CD14-positive monocyte (primary cell): ENCODE measurements at regions not wholly inside any gene's neighbourhood (a gene's known extent, or its start where the extent isn't known, plus 50 kb on each side); places are given as distances from the start of the nearest gene placed in this dataset.

Source experiments
- DNase-seq, 3 donors: peaks; one replicate each; pipeline ENCODE4 v3.0.0-alpha.2; 2011 to 2022
- H2AFZ ChIP-seq: 2 replicates; pipeline ENCODE4 v1.6.0; 2012; ENCODE audit warnings: mild to moderate bottlenecking, low read depth, low read length, inconsistent platforms; ENCODE audit not compliant: insufficient read depth, poor library complexity, severe bottlenecking
- H3K27ac ChIP-seq, 2 donors: 1 replicate in 1 of 2; 2 replicates in 1 of 2; pipeline ENCODE4 v1.5.1; 2012 to 2013; ENCODE audit warnings: low read length in 2 of 2, control low read depth in 1 of 2, inconsistent platforms in 1 of 2, low read depth in 1 of 2, mild to moderate bottlenecking in 1 of 2
- H3K27me3 ChIP-seq, 2 donors: one replicate each; pipeline versions ENCODE4 v1.6.0 to v1.6.1; 2011 to 2013; ENCODE audit warnings: low read length in 2 of 2; ENCODE audit not compliant: control insufficient read depth in 2 of 2, insufficient read depth in 2 of 2
- H3K36me3 ChIP-seq, 2 donors: replicated peaks in 1 of 2; 1 replicate in 1 of 2; 2 replicates in 1 of 2; pipeline versions ENCODE4 v1.5.1 to v1.6.1; 2012 to 2013; ENCODE audit warnings: low read length in 2 of 2, control low read depth in 1 of 2, inconsistent platforms in 1 of 2, mild to moderate bottlenecking in 1 of 2; ENCODE audit not compliant: insufficient read depth in 2 of 2, control insufficient read depth in 1 of 2
- H3K4me1 ChIP-seq, 2 donors: 1 replicate in 1 of 2; 2 replicates in 1 of 2; pipeline versions ENCODE4 v1.5.1 to v1.6.1; 2012 to 2013; ENCODE audit warnings: low read length in 2 of 2, control low read depth in 1 of 2, inconsistent platforms in 1 of 2, mild to moderate bottlenecking in 1 of 2, moderate library complexity in 1 of 2; ENCODE audit not compliant: insufficient read depth in 2 of 2, control insufficient read depth in 1 of 2
- H3K4me2 ChIP-seq: replicated peaks from 2 replicates; pipeline ENCODE3; 2012; ENCODE audit warnings: low read length, moderate library complexity, mild to moderate bottlenecking; ENCODE audit not compliant: poor library complexity, severe bottlenecking; ENCODE audit errors: extremely low read depth
- H3K4me3 ChIP-seq, 3 experiments: fragments of 200-600 bp in 1 of 3; sonication (generic) in 1 of 3; replicated peaks in 1 of 3; 1 replicate in 2 of 3; 2 replicates in 1 of 3; pipeline ENCODE4 v1.5.1; 2011 to 2013; ENCODE audit warnings: low read length in 3 of 3, mild to moderate bottlenecking in 3 of 3, control low read depth in 2 of 3, low read depth in 2 of 3, inconsistent platforms in 1 of 3, moderate library complexity in 1 of 3
- H3K79me2 ChIP-seq: 2 replicates; pipeline ENCODE4 v1.6.0; 2012; ENCODE audit warnings: mild to moderate bottlenecking, control low read depth, inconsistent platforms, low read length, moderate library complexity; ENCODE audit not compliant: insufficient read depth
- H3K9ac ChIP-seq: 2 replicates; pipeline ENCODE4 v1.6.0; 2017; ENCODE audit warnings: low read length, mild to moderate bottlenecking; ENCODE audit not compliant: insufficient read depth, poor library complexity, severe bottlenecking
- H3K9me3 ChIP-seq, 2 donors: replicated peaks in 1 of 2; 1 replicate in 1 of 2; 2 replicates in 1 of 2; pipeline versions ENCODE4 v1.5.1 to v1.6.1; 2012 to 2013; ENCODE audit warnings: low read length in 2 of 2, control low read depth in 1 of 2; ENCODE audit not compliant: control insufficient read depth in 1 of 2, insufficient read depth in 1 of 2
- H4K20me1 ChIP-seq: 2 replicates; pipeline ENCODE4 v1.6.0; 2012; ENCODE audit warnings: mild to moderate bottlenecking, low read length, control low read depth, moderate library complexity; ENCODE audit not compliant: insufficient read depth
- H3K27ac Mint-ChIP-seq, 7 donors: one replicate each; pipeline ENCODE4 v1.8.0; 2020; ENCODE audit warnings: mild to moderate bottlenecking in 7 of 7, mixed read lengths in 7 of 7, moderate library complexity in 6 of 7, inconsistent platforms in 2 of 7
- H3K27me3 Mint-ChIP-seq, 3 donors: one replicate each; pipeline ENCODE4 v1.8.0; 2021 to 2022; ENCODE audit warnings: low read depth in 3 of 3, mild to moderate bottlenecking in 3 of 3, mixed read lengths in 3 of 3, moderate library complexity in 3 of 3, inconsistent platforms in 1 of 3
- H3K36me3 Mint-ChIP-seq, 2 donors: one replicate each; pipeline ENCODE4 v1.8.0; 2020; ENCODE audit warnings: mixed read lengths in 2 of 2, inconsistent platforms in 1 of 2, mild to moderate bottlenecking in 1 of 2
- H3K4me1 Mint-ChIP-seq: one replicate; pipeline ENCODE4 v1.8.0; 2020; ENCODE audit warnings: mild to moderate bottlenecking, mixed read lengths
- H3K4me3 Mint-ChIP-seq, 2 donors: one replicate each; pipeline ENCODE4 v1.8.0; 2020; ENCODE audit warnings: mild to moderate bottlenecking in 2 of 2, mixed read lengths in 2 of 2, moderate library complexity in 1 of 2
- H3K9me3 Mint-ChIP-seq, 7 donors: one replicate each; pipeline ENCODE4 v1.8.0; 2020 to 2022; ENCODE audit warnings: mixed read lengths in 7 of 7, mild to moderate bottlenecking in 6 of 7, moderate library complexity in 6 of 7, inconsistent platforms in 2 of 7
- WGBS: methylation state at CpG from one replicate; pipeline ENCODE4 v1.1.5; 2013; ENCODE audit warnings: missing lambda C conversion rate; ENCODE audit not compliant: insufficient coverage; 5-methylcytosine and 5-hydroxymethylcytosine counted together
- intact Hi-C, 2 donors: fragments of 100-400 bp; cut with micrococcal nuclease; formaldehyde crosslinking; loops; one replicate each; pipeline versions ENCODE4 v1.15.0 to v1.15.1; 2023
- TF ChIP-seq, protein P1 (sequence below): fragments of 200-600 bp; IDR thresholded peaks from one replicate; pipeline ENCODE4 v1.8.0; 2022; ENCODE audit warnings: antibody characterized with exemption, mild to moderate bottlenecking

DNA sequence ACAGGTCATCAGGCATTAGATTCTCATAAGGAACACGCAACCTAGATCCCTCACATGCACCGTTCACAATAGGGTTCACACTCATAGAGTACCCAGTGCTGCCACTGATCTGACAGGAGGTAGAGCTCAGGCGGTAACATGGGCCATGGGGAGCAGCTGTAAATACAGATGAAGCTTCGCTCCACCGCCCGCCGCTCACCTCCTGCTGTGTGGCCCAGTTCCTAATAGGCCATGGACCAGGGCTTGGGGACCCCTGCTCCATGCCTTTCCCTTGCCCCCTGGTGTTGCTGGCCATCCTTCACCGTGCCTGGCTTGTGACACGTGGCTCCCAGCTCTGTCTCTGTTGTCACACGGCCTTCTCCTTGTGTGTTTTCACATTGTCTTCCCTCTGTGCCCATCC lies 171.1 kb upstream of the JARID2 start:
- Histone ChIP-seq H3K36me3 (no peaks in the 10 kb centered on the region), H3K4me2 (no peak overlapping the region), H3K27me3 (no peaks in the 10 kb centered on the region), H4K20me1 (no peaks in the 10 kb centered on the region), H2AFZ (no peak overlapping the region), H3K79me2 (no peaks in the 10 kb centered on the region), H3K9ac (no peak overlapping the region), H3K4me3 (no peak overlapping the region), H3K9me3 (peaks cover 0 to 4% of the 10 kb centered on the region in 2 donors), H3K27ac (no peak overlapping the region), H3K4me1 (peaks cover 2 to 5% of the 10 kb centered on the region in 2 donors)
- peaks cover 0 to 7% of the 10 kb centered on the region in 2 donors for H3K36me3 Mint-ChIP-seq
- H3K4me3 Mint-ChIP-seq, result no peak overlapping the region
- peaks cover 21% of the 10 kb centered on the region for H3K4me1 Mint-ChIP-seq
- WGBS, result 98% methylated on average over 10 of the region's 10 CpGs
- intact Hi-C loops, result no loop called here
- H3K27me3 Mint-ChIP-seq, result peaks cover 0 to 5% (median 3%) of the 10 kb centered on the region in 3 donors
- peak overlapping the region in 2 of 7 donors; percentile 4 to 62 for H3K27ac Mint-ChIP-seq
- DNase-seq, result no peak
- TF ChIP-seq, protein P1, sequence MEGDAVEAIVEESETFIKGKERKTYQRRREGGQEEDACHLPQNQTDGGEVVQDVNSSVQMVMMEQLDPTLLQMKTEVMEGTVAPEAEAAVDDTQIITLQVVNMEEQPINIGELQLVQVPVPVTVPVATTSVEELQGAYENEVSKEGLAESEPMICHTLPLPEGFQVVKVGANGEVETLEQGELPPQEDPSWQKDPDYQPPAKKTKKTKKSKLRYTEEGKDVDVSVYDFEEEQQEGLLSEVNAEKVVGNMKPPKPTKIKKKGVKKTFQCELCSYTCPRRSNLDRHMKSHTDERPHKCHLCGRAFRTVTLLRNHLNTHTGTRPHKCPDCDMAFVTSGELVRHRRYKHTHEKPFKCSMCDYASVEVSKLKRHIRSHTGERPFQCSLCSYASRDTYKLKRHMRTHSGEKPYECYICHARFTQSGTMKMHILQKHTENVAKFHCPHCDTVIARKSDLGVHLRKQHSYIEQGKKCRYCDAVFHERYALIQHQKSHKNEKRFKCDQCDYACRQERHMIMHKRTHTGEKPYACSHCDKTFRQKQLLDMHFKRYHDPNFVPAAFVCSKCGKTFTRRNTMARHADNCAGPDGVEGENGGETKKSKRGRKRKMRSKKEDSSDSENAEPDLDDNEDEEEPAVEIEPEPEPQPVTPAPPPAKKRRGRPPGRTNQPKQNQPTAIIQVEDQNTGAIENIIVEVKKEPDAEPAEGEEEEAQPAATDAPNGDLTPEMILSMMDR, result no peak
- H3K9me3 Mint-ChIP-seq, result peaks cover 3 to 10% (median 7%) of the 10 kb centered on the region in 7 donors

DNA sequence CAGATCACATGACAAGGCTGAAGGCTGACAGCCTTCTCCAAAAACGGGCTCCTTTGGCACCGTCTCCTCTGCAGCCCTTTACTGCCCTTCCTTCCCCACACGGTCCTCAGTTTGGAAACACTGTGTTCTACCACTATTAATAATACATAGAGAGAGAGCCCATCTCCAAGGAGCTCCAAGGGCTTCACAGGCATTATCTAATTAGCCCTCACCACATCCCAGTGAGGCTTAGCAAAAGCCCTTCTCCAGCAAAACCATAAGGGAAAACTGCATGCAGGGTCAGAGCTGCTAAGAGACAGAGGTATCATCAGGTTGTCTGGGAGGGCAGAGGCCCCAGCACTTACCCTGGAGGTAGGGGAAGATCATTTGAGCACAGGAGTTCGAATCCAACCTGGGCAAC lies 169.3 kb upstream of the JARID2 start:
- Histone ChIP-seq H2AFZ (no peak overlapping the region), H3K27me3 (no peaks in the 10 kb centered on the region), H3K27ac (no peak overlapping the region), H3K9ac (no peak overlapping the region), H3K36me3 (no peaks in the 10 kb centered on the region), H4K20me1 (no peaks in the 10 kb centered on the region), H3K4me3 (no peak overlapping the region), H3K9me3 (no peaks in the 10 kb centered on the region), H3K79me2 (no peaks in the 10 kb centered on the region), H3K4me1 (peaks cover 2 to 5% of the 10 kb centered on the region in 2 donors), H3K4me2 (no peak overlapping the region)
- H3K27me3 Mint-ChIP-seq, result peaks cover 0 to 3% (median 0%) of the 10 kb centered on the region in 3 donors
- no peaks in the 10 kb centered on the region for H3K36me3 Mint-ChIP-seq
- 88% methylated on average over 3 of the region's 4 CpGs for WGBS
- no peak for DNase-seq
- peaks cover 21% of the 10 kb centered on the region for H3K4me1 Mint-ChIP-seq
- peaks cover 0 to 3% (median 0%) of the 10 kb centered on the region in 7 donors for H3K9me3 Mint-ChIP-seq
- intact Hi-C loops, result no loop called here
- H3K27ac Mint-ChIP-seq, result peak overlapping the region in 1 of 7 donors; percentile 5
- no peak overlapping the region for H3K4me3 Mint-ChIP-seq
- TF ChIP-seq, protein P1, result no peak
